Hepatocyte (in vitro differentiated cells): ENCODE measurements at regions not wholly inside any gene's neighbourhood (a gene's known extent, or its start where the extent isn't known, plus 50 kb on each side); places are given as distances from the start of the nearest gene placed in this dataset.

Experiments
- DNase-seq: peaks from one replicate; pipeline ENCODE4 v3.0.0-alpha.2; 2016; ENCODE audit warnings: low spot score
- H2AFZ ChIP-seq: fragments of 200-600 bp; sonication (generic); 2 replicates; pipeline ENCODE4 v1.6.0; 2016; ENCODE audit warnings: antibody characterized with exemption, mild to moderate bottlenecking
- H3K27ac ChIP-seq: fragments of 200-600 bp; sonication (generic); 2 replicates; pipeline ENCODE4 v1.5.1; 2016; ENCODE audit warnings: mild to moderate bottlenecking
- H3K27me3 ChIP-seq: fragments of 200-600 bp; sonication (generic); 2 replicates; pipeline ENCODE4 v1.6.1; 2016
- H3K36me3 ChIP-seq: fragments of 200-600 bp; sonication (generic); replicated peaks from 2 replicates; pipeline ENCODE4 v1.5.1; 2016; ENCODE audit warnings: low read depth; ENCODE audit not compliant: insufficient read depth
- H3K4me1 ChIP-seq: fragments of 200-600 bp; sonication (generic); 2 replicates; pipeline ENCODE4 v1.5.1; 2016; ENCODE audit warnings: mild to moderate bottlenecking, moderate library complexity; ENCODE audit not compliant: insufficient read depth
- H3K4me2 ChIP-seq: fragments of 200-600 bp; sonication (generic); 2 replicates; pipeline ENCODE4 v1.6.0; 2016
- H3K4me3 ChIP-seq: fragments of 200-600 bp; sonication (generic); 2 replicates; pipeline ENCODE4 v1.5.1; 2016; ENCODE audit warnings: mild to moderate bottlenecking
- H3K79me2 ChIP-seq: fragments of 200-600 bp; sonication (generic); 2 replicates; pipeline ENCODE4 v1.6.0; 2017; ENCODE audit warnings: mild to moderate bottlenecking
- H3K9me2 ChIP-seq: fragments of 200-600 bp; sonication (generic); replicated peaks from 2 replicates; pipeline ENCODE4 v1.6.0; 2017; ENCODE audit warnings: mild to moderate bottlenecking; ENCODE audit not compliant: insufficient read depth
- H3K9me3 ChIP-seq: fragments of 200-600 bp; sonication (generic); 2 replicates; pipeline ENCODE4 v1.5.1; 2016; ENCODE audit warnings: low read depth, mild to moderate bottlenecking
- H4K20me1 ChIP-seq: fragments of 200-600 bp; sonication (generic); 2 replicates; pipeline ENCODE4 v1.6.0; 2016; ENCODE audit warnings: mild to moderate bottlenecking; ENCODE audit not compliant: insufficient read depth, poor library complexity, severe bottlenecking
- EZH2 ChIP-seq: fragments of 200-600 bp; sonication (generic); IDR thresholded peaks from 2 replicates; pipeline ENCODE4 v1.6.1; 2016; ENCODE audit warnings: antibody characterized with exemption, mild to moderate bottlenecking, borderline replicate concordance
- EZH2phosphoT487 ChIP-seq: fragments of 200-600 bp; sonication (generic); IDR thresholded peaks from one replicate; pipeline ENCODE4 v1.6.1; 2018; ENCODE audit warnings: antibody characterized with exemption, mild to moderate bottlenecking, low read depth, moderate library complexity; ENCODE audit not compliant: unreplicated experiment, severe bottlenecking
- WGBS: methylation state at CpG from one replicate; pipeline ENCODE4 v1.1.6; 2016; ENCODE audit warnings: low lambda C conversion rate; ENCODE audit errors: missing lambda C conversion rate; 5-methylcytosine and 5-hydroxymethylcytosine counted together
- TF ChIP-seq, protein P1 (sequence below): fragments of 200-600 bp; sonication (generic); IDR thresholded peaks from 2 replicates; pipeline ENCODE4 v1.5.1; 2016; ENCODE audit warnings: antibody characterized with exemption, mild to moderate bottlenecking; ENCODE audit not compliant: poor library complexity

GRCh38 chr22:47658182-47658581 lies 895.7 kb downstream of the TBC1D22A start:
- Histone ChIP-seq H2AFZ (no peak overlapping the region), H3K27ac (no peak overlapping the region), H3K27me3 (no peaks in the 10 kb centered on the region), H3K36me3 (no peaks in the 10 kb centered on the region), H3K4me2 (no peak overlapping the region), H3K9me3 (no peaks in the 10 kb centered on the region), H3K79me2 (no peaks in the 10 kb centered on the region), H3K4me3 (no peak overlapping the region), H3K4me1 (no peaks in the 10 kb centered on the region), H3K9me2 (no peaks in the 10 kb centered on the region), H4K20me1 (no peaks in the 10 kb centered on the region)
- no peak for TF ChIP-seq EZH2
- TF ChIP-seq EZH2phosphoT487 = no peak
- TF ChIP-seq, protein P1, sequence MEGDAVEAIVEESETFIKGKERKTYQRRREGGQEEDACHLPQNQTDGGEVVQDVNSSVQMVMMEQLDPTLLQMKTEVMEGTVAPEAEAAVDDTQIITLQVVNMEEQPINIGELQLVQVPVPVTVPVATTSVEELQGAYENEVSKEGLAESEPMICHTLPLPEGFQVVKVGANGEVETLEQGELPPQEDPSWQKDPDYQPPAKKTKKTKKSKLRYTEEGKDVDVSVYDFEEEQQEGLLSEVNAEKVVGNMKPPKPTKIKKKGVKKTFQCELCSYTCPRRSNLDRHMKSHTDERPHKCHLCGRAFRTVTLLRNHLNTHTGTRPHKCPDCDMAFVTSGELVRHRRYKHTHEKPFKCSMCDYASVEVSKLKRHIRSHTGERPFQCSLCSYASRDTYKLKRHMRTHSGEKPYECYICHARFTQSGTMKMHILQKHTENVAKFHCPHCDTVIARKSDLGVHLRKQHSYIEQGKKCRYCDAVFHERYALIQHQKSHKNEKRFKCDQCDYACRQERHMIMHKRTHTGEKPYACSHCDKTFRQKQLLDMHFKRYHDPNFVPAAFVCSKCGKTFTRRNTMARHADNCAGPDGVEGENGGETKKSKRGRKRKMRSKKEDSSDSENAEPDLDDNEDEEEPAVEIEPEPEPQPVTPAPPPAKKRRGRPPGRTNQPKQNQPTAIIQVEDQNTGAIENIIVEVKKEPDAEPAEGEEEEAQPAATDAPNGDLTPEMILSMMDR = no peak
- DNase-seq = no peak
- WGBS = 87% methylated on average over 5 of the region's 5 CpGs

- H3K4me3 ChIP-seq = no peak overlapping the region
- no peaks in the 10 kb centered on the region for H3K79me2 ChIP-seq
- H3K27me3 ChIP-seq = no peaks in the 10 kb centered on the region
- no peaks in the 10 kb centered on the region for H3K4me1 ChIP-seq
- H3K36me3 ChIP-seq = no peaks in the 10 kb centered on the region
- no peaks in the 10 kb centered on the region for H3K9me3 ChIP-seq
- TF ChIP-seq, protein P1 = no peak
- H3K9me2 ChIP-seq = no peaks in the 10 kb centered on the region
- DNase-seq = no peak
- H3K27ac ChIP-seq = no peak overlapping the region
- 83% methylated on average over 6 of the region's 6 CpGs for WGBS
- H4K20me1 ChIP-seq = no peaks in the 10 kb centered on the region
- no peak overlapping the region for H3K4me2 ChIP-seq
- H2AFZ ChIP-seq = no peak overlapping the region
Observed at GRCh38 chr22:47657224-47657623, 894.8 kb downstream of the TBC1D22A start.

DNA sequence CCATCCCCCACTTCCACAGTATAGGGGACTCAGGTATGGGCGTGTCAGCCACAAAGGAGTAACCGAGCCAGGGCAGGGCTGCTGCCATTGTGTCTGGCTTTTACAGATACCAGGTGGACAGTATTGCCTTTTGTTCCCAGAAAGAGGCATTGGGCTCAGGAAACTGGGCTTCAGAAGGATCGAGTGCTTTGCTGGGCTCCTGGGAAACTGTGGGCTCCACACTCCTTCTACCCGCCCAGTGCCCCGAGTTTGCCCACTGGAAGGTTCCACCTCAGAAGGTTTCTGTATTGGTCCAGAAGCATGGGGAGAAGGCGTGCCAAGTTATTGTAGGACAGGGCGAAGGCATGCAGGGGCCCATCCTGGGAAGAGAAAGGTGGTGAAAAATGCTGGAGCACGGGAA lies 894.4 kb downstream of the TBC1D22A start:
- Histone ChIP-seq H3K27ac (no peak overlapping the region), H3K4me2 (no peak overlapping the region), H3K4me3 (no peak overlapping the region), H3K4me1 (no peaks in the 10 kb centered on the region), H4K20me1 (no peaks in the 10 kb centered on the region), H3K27me3 (no peaks in the 10 kb centered on the region), H3K9me3 (no peaks in the 10 kb centered on the region), H3K79me2 (no peaks in the 10 kb centered on the region), H3K9me2 (no peaks in the 10 kb centered on the region), H2AFZ (no peak overlapping the region), H3K36me3 (no peaks in the 10 kb centered on the region)
- no peak for DNase-seq
- 90% methylated on average over 8 of the region's 8 CpGs for WGBS
- TF ChIP-seq, protein P1 = no peak
- TF ChIP-seq EZH2 = no peak
- TF ChIP-seq EZH2phosphoT487 = no peak

- no peak for DNase-seq
- H2AFZ ChIP-seq = no peak overlapping the region
- no peaks in the 10 kb centered on the region for H3K79me2 ChIP-seq
- H3K27me3 ChIP-seq = no peaks in the 10 kb centered on the region
- H3K4me1 ChIP-seq = no peaks in the 10 kb centered on the region
- no peak overlapping the region for H3K4me3 ChIP-seq
- H3K27ac ChIP-seq = no peak overlapping the region
- WGBS = 71% methylated on average over 3 of the region's 3 CpGs
- TF ChIP-seq EZH2 = no peak
- TF ChIP-seq EZH2phosphoT487 = no peak
- TF ChIP-seq, protein P1 = no peak
- H3K36me3 ChIP-seq = no peaks in the 10 kb centered on the region
- H4K20me1 ChIP-seq = no peaks in the 10 kb centered on the region
- no peak overlapping the region for H3K4me2 ChIP-seq
- no peaks in the 10 kb centered on the region for H3K9me2 ChIP-seq
- no peaks in the 10 kb centered on the region for H3K9me3 ChIP-seq
Observed at GRCh38 chr22:47655930-47656329, 893.5 kb downstream of the TBC1D22A start.
